H1 (cell line): ENCODE measurements at regions not wholly inside any gene's neighbourhood (a gene's known extent, or its start where the extent isn't known, plus 50 kb on each side); places are given as distances from the start of the nearest gene placed in this dataset.

ENCODE experiments used
- CTCF ChIA-PET: fragments of 300-600 bp; sonication (Branson Sonifier 250); formaldehyde crosslinking; loops from one replicate; lab custom pipeline; 2021; ENCODE audit not compliant: partially characterized antibody; lab: Charles Lee
- POLR2A ChIA-PET: fragments of 300-600 bp; sonication (Branson Sonifier 250); formaldehyde crosslinking; loops from one replicate; lab custom pipeline; 2021; ENCODE audit warnings: inconsistent platforms; ENCODE audit not compliant: partially characterized antibody; lab: Charles Lee
- DNase-seq, 2 experiments: peaks; one replicate each; pipeline versions ENCODE4 v3.0.0 to v3.0.0-alpha.2; 2010 to 2022; ENCODE audit warnings: low spot score in 2 of 2, low read depth in 1 of 2, mixed read lengths in 1 of 2
- FAIRE-seq: peaks from 2 replicates; lab custom pipeline; 2011; peaks lifted over from hg19 to GRCh38; lab: Jason Lieb, UNC
- H2AFZ ChIP-seq: 2 replicates; pipeline ENCODE4 v1.8.1; 2012; ENCODE audit warnings: low read length, inconsistent platforms
- H2AK5ac ChIP-seq: 2 replicates; pipeline ENCODE4 v1.6.1; 2013; ENCODE audit warnings: low read depth, low read length
- H2BK120ac ChIP-seq: replicated peaks from 2 replicates; pipeline ENCODE3; 2013; ENCODE audit warnings: low read depth, low read length, inconsistent platforms
- H2BK12ac ChIP-seq: 2 replicates; pipeline ENCODE4 v1.6.1; 2013; ENCODE audit warnings: low read depth, low read length
- H2BK15ac ChIP-seq: 2 replicates; pipeline ENCODE4 v1.6.1; 2013; ENCODE audit warnings: low read length
- H2BK20ac ChIP-seq: 2 replicates; pipeline ENCODE4 v1.6.1; 2013; ENCODE audit warnings: low read length
- H2BK5ac ChIP-seq: 2 replicates; pipeline ENCODE4 v1.6.1; 2013; ENCODE audit warnings: low read depth, low read length
- H3K14ac ChIP-seq: 2 replicates; pipeline ENCODE4 v1.6.1; 2013; ENCODE audit warnings: inconsistent platforms; ENCODE audit not compliant: insufficient read length
- H3K18ac ChIP-seq: 2 replicates; pipeline ENCODE4 v1.6.1; 2013; ENCODE audit warnings: low read length; ENCODE audit errors: extremely low read depth
- H3K23ac ChIP-seq: 2 replicates; pipeline ENCODE4 v1.6.1; 2013; ENCODE audit warnings: inconsistent platforms; ENCODE audit not compliant: insufficient read length
- H3K23me2 ChIP-seq: 2 replicates; pipeline ENCODE4 v1.6.1; 2013; ENCODE audit warnings: low read depth, low read length
- H3K27ac ChIP-seq: 2 replicates; pipeline ENCODE4 v1.6.1; 2011; ENCODE audit warnings: low read depth, low read length, inconsistent platforms
- H3K27me3 ChIP-seq, 4 experiments: replicated peaks in 1 of 4; 1 replicate in 1 of 4; 2 replicates in 3 of 4; pipeline versions ENCODE4 v1.6.1 to v1.8.1; 2011 to 2013; ENCODE audit warnings: low read length in 3 of 4, mild to moderate bottlenecking in 3 of 4, inconsistent platforms in 2 of 4, mixed read lengths in 2 of 4, moderate library complexity in 1 of 4; ENCODE audit not compliant: control insufficient read depth in 3 of 4, insufficient read depth in 3 of 4; ENCODE audit errors: extremely low read depth in 1 of 4
- H3K36me3 ChIP-seq, 4 experiments: 2 replicates each; pipeline versions ENCODE4 v1.6.1 to v1.8.1; 2011 to 2013; ENCODE audit warnings: mild to moderate bottlenecking in 4 of 4, low read length in 3 of 4, moderate library complexity in 2 of 4, control low read depth in 1 of 4, inconsistent platforms in 1 of 4; ENCODE audit not compliant: insufficient read depth in 4 of 4, control insufficient read depth in 2 of 4
- H3K4ac ChIP-seq: replicated peaks from 2 replicates; pipeline ENCODE3; 2013; ENCODE audit warnings: low read length, low read depth, mixed read lengths, inconsistent platforms; ENCODE audit not compliant: insufficient read length
- H3K4me1 ChIP-seq, 4 experiments: replicated peaks in 1 of 4; 1 replicate in 1 of 4; 2 replicates in 3 of 4; pipeline versions ENCODE4 v1.6.1 to v1.8.1; 2011 to 2013; ENCODE audit warnings: low read length in 3 of 4, inconsistent platforms in 2 of 4, mixed read lengths in 1 of 4; ENCODE audit not compliant: insufficient read depth in 4 of 4, control insufficient read depth in 3 of 4
- H3K4me2 ChIP-seq, 2 experiments: 2 replicates each; pipeline versions ENCODE4 v1.6.1 to v1.8.1; 2011 to 2013; ENCODE audit warnings: low read depth in 2 of 2, low read length in 2 of 2, control low read depth in 1 of 2, inconsistent platforms in 1 of 2, mild to moderate bottlenecking in 1 of 2; ENCODE audit not compliant: insufficient read depth in 1 of 2
- H3K4me3 ChIP-seq, 4 experiments: fragments of 200-600, 300-600 bp in 1 of 4; sonication (generic), shearing (Covaris generic), sonication (Bioruptor Twin) in 1 of 4; 2 replicates each; pipeline versions ENCODE4 v1.5.1 to v1.8.1; 2011 to 2016; ENCODE audit warnings: low read length in 4 of 4, low read depth in 3 of 4, control low read depth in 2 of 4, inconsistent platforms in 2 of 4, mild to moderate bottlenecking in 2 of 4, mixed read lengths in 1 of 4, moderate library complexity in 1 of 4; ENCODE audit not compliant: insufficient read depth in 2 of 4; ENCODE audit errors: extremely low read depth in 1 of 4
- H3K56ac ChIP-seq: replicated peaks from 2 replicates; pipeline ENCODE3; 2013; ENCODE audit warnings: low read depth, mild to moderate bottlenecking, mixed read lengths, low read length, inconsistent platforms; ENCODE audit not compliant: insufficient read length
- H3K79me1 ChIP-seq: 2 replicates; pipeline ENCODE4 v1.6.1; 2013; ENCODE audit warnings: low read depth, low read length, control low read depth
- H3K79me2 ChIP-seq, 2 experiments: 2 replicates each; pipeline versions ENCODE4 v1.6.1 to v1.8.1; 2012 to 2013; ENCODE audit warnings: low read length in 2 of 2, mild to moderate bottlenecking in 2 of 2, inconsistent platforms in 1 of 2; ENCODE audit not compliant: insufficient read depth in 2 of 2, control insufficient read depth in 1 of 2
- H3K9ac ChIP-seq, 4 experiments: replicated peaks in 1 of 4; 1 replicate in 1 of 4; 2 replicates in 3 of 4; pipeline versions ENCODE4 v1.6.1 to v1.8.1; 2011 to 2013; ENCODE audit warnings: low read depth in 3 of 4, low read length in 3 of 4, control low read depth in 2 of 4, mild to moderate bottlenecking in 2 of 4, moderate library complexity in 2 of 4, inconsistent platforms in 1 of 4; ENCODE audit errors: extremely low read depth in 1 of 4
- H3K9me3 ChIP-seq, 2 experiments: 2 replicates each; pipeline versions ENCODE4 v1.6.1 to v1.8.1; 2012 to 2013; ENCODE audit warnings: mild to moderate bottlenecking in 2 of 2, moderate library complexity in 2 of 2, control low read depth in 1 of 2, inconsistent platforms in 1 of 2, low read depth in 1 of 2, low read length in 1 of 2, mixed read lengths in 1 of 2; ENCODE audit not compliant: insufficient read depth in 2 of 2
- H4K20me1 ChIP-seq, 2 experiments: replicated peaks in 1 of 2; 2 replicates each; pipeline versions ENCODE3 to v1.8.1; 2011 to 2013; ENCODE audit warnings: inconsistent platforms in 2 of 2, low read length in 2 of 2, mild to moderate bottlenecking in 1 of 2; ENCODE audit not compliant: insufficient read depth in 2 of 2, control insufficient read depth in 1 of 2
- H4K5ac ChIP-seq: 2 replicates; pipeline ENCODE4 v1.6.1; 2013; ENCODE audit warnings: low read length, low read depth, mixed read lengths, inconsistent platforms; ENCODE audit not compliant: insufficient read length
- H4K8ac ChIP-seq: 2 replicates; pipeline ENCODE4 v1.8.0; 2013; ENCODE audit warnings: mild to moderate bottlenecking, moderate library complexity, low read length, inconsistent platforms; ENCODE audit not compliant: insufficient read depth; ENCODE audit errors: extremely low read depth
- H4K91ac ChIP-seq: replicated peaks from 2 replicates; pipeline ENCODE3; 2013; ENCODE audit warnings: low read length, mixed read lengths, inconsistent platforms; ENCODE audit not compliant: insufficient read length
- CEBPB ChIP-seq: IDR thresholded peaks from 2 replicates; pipeline ENCODE4 v1.6.1; 2012; ENCODE audit warnings: low read depth, low read length
- CREB1 ChIP-seq: IDR thresholded peaks from 2 replicates; pipeline ENCODE4 v1.6.1; 2012; ENCODE audit warnings: inconsistent platforms
- HDAC6 ChIP-seq: IDR thresholded peaks from one replicate; pipeline ENCODE4 v1.7.1; 2012; ENCODE audit warnings: low read depth, mild to moderate bottlenecking, inconsistent platforms, low read length, moderate library complexity
- POLR2A ChIP-seq, 2 experiments: IDR thresholded peaks; 1 replicate in 1 of 2; 2 replicates in 1 of 2; pipeline ENCODE4 v1.6.1; 2011; ENCODE audit warnings: low read depth in 2 of 2, low read length in 2 of 2, mild to moderate bottlenecking in 2 of 2; ENCODE audit errors: control extremely low read depth in 1 of 2
- RFX5 ChIP-seq: IDR thresholded peaks from 2 replicates; pipeline ENCODE4 v1.6.1; 2011; ENCODE audit warnings: low read depth, low read length, improper control_type of control experiment, borderline replicate concordance
- SP1 ChIP-seq: IDR thresholded peaks from 2 replicates; pipeline ENCODE4 v1.6.1; 2011; ENCODE audit warnings: low read depth, low read length
- SP2 ChIP-seq: IDR thresholded peaks from 2 replicates; pipeline ENCODE4 v1.6.1; 2012; ENCODE audit warnings: mild to moderate bottlenecking, low read length, inconsistent platforms
- WGBS, 2 experiments: shearing (Covaris generic) in 1 of 2; methylation state at CpG; one replicate each; pipeline versions ENCODE4 v1.1.6 to v1.1.7; 2013 to 2015; ENCODE audit warnings: low lambda C conversion rate in 2 of 2, mixed read lengths in 2 of 2, inconsistent platforms in 1 of 2, low coverage in 1 of 2, missing lambda C conversion rate in 1 of 2; ENCODE audit not compliant: insufficient replicate concordance in 2 of 2, insufficient coverage in 1 of 2, insufficient read length in 1 of 2; ENCODE audit errors: extremely low coverage in 1 of 2, missing lambda C conversion rate in 1 of 2; 5-methylcytosine and 5-hydroxymethylcytosine counted together

DNA sequence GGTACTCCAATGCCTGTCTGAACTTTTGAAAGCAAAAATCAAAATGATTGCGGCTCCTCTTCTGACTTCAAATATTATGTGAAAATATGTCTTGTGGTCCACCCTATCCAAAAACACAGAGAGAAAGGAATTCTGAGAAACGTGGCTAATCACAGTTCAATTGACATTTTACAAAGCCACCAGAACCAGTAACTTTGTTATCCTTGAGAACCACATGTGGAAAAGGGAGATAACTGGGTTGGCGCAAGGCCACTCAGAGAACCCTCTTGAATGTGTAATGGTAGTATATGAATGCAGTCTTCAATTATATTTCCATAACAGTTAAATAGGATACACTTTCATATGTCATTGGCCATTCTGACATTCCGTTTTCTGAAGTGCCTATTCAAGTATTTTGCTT is 1030.0 kb upstream of the TMPRSS15 start:
- H2BK12ac ChIP-seq: no peak overlapping the region
- no peaks in the 10 kb centered on the region for H3K27me3 ChIP-seq
- no peaks in the 10 kb centered on the region for H3K79me1 ChIP-seq
- H3K9ac ChIP-seq: no peak overlapping the region
- H3K4me2 ChIP-seq: no peak overlapping the region
- no peak overlapping the region for H2BK15ac ChIP-seq
- no peak overlapping the region for H3K14ac ChIP-seq
- no peaks in the 10 kb centered on the region for H3K4me1 ChIP-seq
- no peak overlapping the region for H2BK20ac ChIP-seq
- H3K23ac ChIP-seq: no peak overlapping the region
- no peak overlapping the region for H3K4ac ChIP-seq
- H2AFZ ChIP-seq: no peak overlapping the region
- FAIRE-seq: no peak
- 96% methylated on average over 4 of the region's 4 CpGs; no CpG with 5 or more reads in 1 of the 2 experiments for WGBS, 2 experiments
- H3K27ac ChIP-seq: no peak overlapping the region
- H3K36me3 ChIP-seq: no peaks in the 10 kb centered on the region
- no peak overlapping the region for H3K4me3 ChIP-seq
- no peak overlapping the region for H3K18ac ChIP-seq
- H3K79me2 ChIP-seq: no peaks in the 10 kb centered on the region
- H4K91ac ChIP-seq: no peak overlapping the region
- DNase-seq: no peak
- H2BK5ac ChIP-seq: no peak overlapping the region
- no peaks in the 10 kb centered on the region for H3K23me2 ChIP-seq
- POLR2A ChIA-PET: no interaction called here
- H4K5ac ChIP-seq: no peak overlapping the region
- H2AK5ac ChIP-seq: no peak overlapping the region
- H3K9me3 ChIP-seq: no peaks in the 10 kb centered on the region
- no peak overlapping the region for H2BK120ac ChIP-seq
- CTCF ChIA-PET: no interaction called here
- H4K20me1 ChIP-seq: no peaks in the 10 kb centered on the region
- no peak for TF ChIP-seq CEBPB
- TF ChIP-seq SP1: no peak
- no peak for TF ChIP-seq SP2
- no peak for TF ChIP-seq POLR2A (IDR thresholded peaks at IDR 0.05; ENCODE audit: control extremely low read depth in 1 of 2, low read depth in 2 of 2, low read length in 2 of 2)
- no peak for TF ChIP-seq RFX5
- no peak for TF ChIP-seq CREB1
- no peak for TF ChIP-seq HDAC6
- H4K8ac ChIP-seq: no peak overlapping the region
- no peak overlapping the region for H3K56ac ChIP-seq
